ENCODE measurements at regions not wholly inside any gene's neighbourhood (a gene's known extent, or its start where the extent isn't known, plus 50 kb on each side); places are given as distances from the start of the nearest gene placed in this dataset.

- H3K4me1 ChIP-seq (ENCODE audit: control insufficient read depth, insufficient read depth, low read length), result no peaks in the 10 kb centered on the region
- no peak overlapping the region for H3K9ac ChIP-seq (ENCODE audit: control insufficient read depth, insufficient read depth, low read length)
- intact Hi-C loops (cut with micrococcal nuclease; ENCODE audit: unreplicated experiment) (no loop called here), in situ Hi-C loops (cut with MboI) (no loop called here)
- no TSS peak for BruUV-seq (replicated peaks)
- RAD21 ChIA-PET (ENCODE audit: unreplicated experiment), result no interaction called here
- FAIRE-seq (no peak), ATAC-seq (no peak), DNase-seq (ENCODE audit: low read depth, low spot score) (no peak)
- CTCF ChIA-PET, result no interaction called here
- WGBS (ENCODE audit: insufficient coverage, insufficient replicate concordance, low lambda C conversion rate, missing lambda C conversion rate), result 15% methylated on average over 4 of the region's 4 CpGs
- H3K36me3 ChIP-seq (ENCODE audit: control insufficient read depth in 2 of 2, insufficient read depth in 2 of 2, low read length in 1 of 2), result no peaks in the 10 kb centered on the region
- POLR2A ChIA-PET, result no interaction called here
- no peaks in the 10 kb centered on the region for H3K27me3 ChIP-seq (replicated peaks in 1 of 2; ENCODE audit: control insufficient read depth in 2 of 2, insufficient read depth in 2 of 2, low read length in 1 of 2)
- no peak overlapping the region for H3K4me2 ChIP-seq (ENCODE audit: control insufficient read depth, insufficient read depth)
- H2AFZ ChIP-seq (ENCODE audit: control insufficient read depth, low read depth, low read length), result no peak overlapping the region
- H3K4me3 ChIP-seq, result no peak overlapping the region
- H3K27ac ChIP-seq (ENCODE audit: control insufficient read depth, insufficient read depth), result no peak overlapping the region
- no peaks in the 10 kb centered on the region for H3K9me3 ChIP-seq (replicated peaks; ENCODE audit: control insufficient read depth, insufficient read depth, low read length)
- no peaks in the 10 kb centered on the region for H3K79me2 ChIP-seq (ENCODE audit: control insufficient read depth, insufficient read depth, low read length)
- SMC1A ChIA-PET (ENCODE audit: uncharacterized antibody, unreplicated experiment), result no interaction called here
- no peaks in the 10 kb centered on the region for H4K20me1 ChIP-seq (ENCODE audit: control insufficient read depth, insufficient read depth)
- TF ChIP-seq RAD21 (IDR thresholded peaks at IDR 0.05; ENCODE audit: insufficient read depth, low read depth, low read length) (no peak), TARDBP (IDR thresholded peaks at IDR 0.05; ENCODE audit: borderline replicate concordance) (no peak), BCLAF1 (IDR thresholded peaks at IDR 0.05) (no peak), NR2C1 (IDR thresholded peaks at IDR 0.05) (no peak), ELK1 (IDR thresholded peaks at IDR 0.05; ENCODE audit: low read depth, low read length) (no peak), TCF3 (IDR thresholded peaks at IDR 0.05; ENCODE audit: borderline replicate concordance, insufficient read depth, low read depth, low read length) (no peak), ATF3 (IDR thresholded peaks at IDR 0.05; ENCODE audit: borderline replicate concordance, extremely low read depth, low read depth, low read length) (no peak), CREB1 (IDR thresholded peaks at IDR 0.05; ENCODE audit: low read depth) (no peak), IKZF1 (conservative IDR thresholded peaks at IDR 0.05) (no peak), EED (IDR thresholded peaks at IDR 0.05; ENCODE audit: low read depth) (no peak), CEBPZ (IDR thresholded peaks at IDR 0.05; ENCODE audit: low read depth, low read length) (no peak)
- TF ChIP-seq, protein P1, sequence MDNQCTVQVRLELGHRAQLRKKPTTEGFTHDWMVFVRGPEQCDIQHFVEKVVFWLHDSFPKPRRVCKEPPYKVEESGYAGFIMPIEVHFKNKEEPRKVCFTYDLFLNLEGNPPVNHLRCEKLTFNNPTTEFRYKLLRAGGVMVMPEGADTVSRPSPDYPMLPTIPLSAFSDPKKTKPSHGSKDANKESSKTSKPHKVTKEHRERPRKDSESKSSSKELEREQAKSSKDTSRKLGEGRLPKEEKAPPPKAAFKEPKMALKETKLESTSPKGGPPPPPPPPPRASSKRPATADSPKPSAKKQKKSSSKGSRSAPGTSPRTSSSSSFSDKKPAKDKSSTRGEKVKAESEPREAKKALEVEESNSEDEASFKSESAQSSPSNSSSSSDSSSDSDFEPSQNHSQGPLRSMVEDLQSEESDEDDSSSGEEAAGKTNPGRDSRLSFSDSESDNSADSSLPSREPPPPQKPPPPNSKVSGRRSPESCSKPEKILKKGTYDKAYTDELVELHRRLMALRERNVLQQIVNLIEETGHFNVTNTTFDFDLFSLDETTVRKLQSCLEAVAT (IDR thresholded peaks at IDR 0.05), result no peak
- TF ChIP-seq, protein P2, sequence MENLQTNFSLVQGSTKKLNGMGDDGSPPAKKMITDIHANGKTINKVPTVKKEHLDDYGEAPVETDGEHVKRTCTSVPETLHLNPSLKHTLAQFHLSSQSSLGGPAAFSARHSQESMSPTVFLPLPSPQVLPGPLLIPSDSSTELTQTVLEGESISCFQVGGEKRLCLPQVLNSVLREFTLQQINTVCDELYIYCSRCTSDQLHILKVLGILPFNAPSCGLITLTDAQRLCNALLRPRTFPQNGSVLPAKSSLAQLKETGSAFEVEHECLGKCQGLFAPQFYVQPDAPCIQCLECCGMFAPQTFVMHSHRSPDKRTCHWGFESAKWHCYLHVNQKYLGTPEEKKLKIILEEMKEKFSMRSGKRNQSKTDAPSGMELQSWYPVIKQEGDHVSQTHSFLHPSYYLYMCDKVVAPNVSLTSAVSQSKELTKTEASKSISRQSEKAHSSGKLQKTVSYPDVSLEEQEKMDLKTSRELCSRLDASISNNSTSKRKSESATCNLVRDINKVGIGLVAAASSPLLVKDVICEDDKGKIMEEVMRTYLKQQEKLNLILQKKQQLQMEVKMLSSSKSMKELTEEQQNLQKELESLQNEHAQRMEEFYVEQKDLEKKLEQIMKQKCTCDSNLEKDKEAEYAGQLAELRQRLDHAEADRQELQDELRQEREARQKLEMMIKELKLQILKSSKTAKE (IDR thresholded peaks at IDR 0.05; ENCODE audit: low read depth, poor library complexity, severe bottlenecking), result no peak
Observed at GRCh38 chr1:191290441-191290840, 812.8 kb upstream of the BRINP3 start.

Measured in GM12878 (cell line).